DMS153 (cell line): ENCODE measurements at regions not wholly inside any gene's neighbourhood (a gene's known extent, or its start where the extent isn't known, plus 50 kb on each side); places are given as distances from the start of the nearest gene placed in this dataset.
"Not testable (repeated sequence)": the region's sequence is repeated elsewhere in the genome, so short reads cannot be mapped to it uniquely, and the experiment has no call there.

Experiments used
- DNase-seq: peaks from one replicate; lab custom pipeline; 2025; lab: John Stamatoyannopoulos, UW

DNA sequence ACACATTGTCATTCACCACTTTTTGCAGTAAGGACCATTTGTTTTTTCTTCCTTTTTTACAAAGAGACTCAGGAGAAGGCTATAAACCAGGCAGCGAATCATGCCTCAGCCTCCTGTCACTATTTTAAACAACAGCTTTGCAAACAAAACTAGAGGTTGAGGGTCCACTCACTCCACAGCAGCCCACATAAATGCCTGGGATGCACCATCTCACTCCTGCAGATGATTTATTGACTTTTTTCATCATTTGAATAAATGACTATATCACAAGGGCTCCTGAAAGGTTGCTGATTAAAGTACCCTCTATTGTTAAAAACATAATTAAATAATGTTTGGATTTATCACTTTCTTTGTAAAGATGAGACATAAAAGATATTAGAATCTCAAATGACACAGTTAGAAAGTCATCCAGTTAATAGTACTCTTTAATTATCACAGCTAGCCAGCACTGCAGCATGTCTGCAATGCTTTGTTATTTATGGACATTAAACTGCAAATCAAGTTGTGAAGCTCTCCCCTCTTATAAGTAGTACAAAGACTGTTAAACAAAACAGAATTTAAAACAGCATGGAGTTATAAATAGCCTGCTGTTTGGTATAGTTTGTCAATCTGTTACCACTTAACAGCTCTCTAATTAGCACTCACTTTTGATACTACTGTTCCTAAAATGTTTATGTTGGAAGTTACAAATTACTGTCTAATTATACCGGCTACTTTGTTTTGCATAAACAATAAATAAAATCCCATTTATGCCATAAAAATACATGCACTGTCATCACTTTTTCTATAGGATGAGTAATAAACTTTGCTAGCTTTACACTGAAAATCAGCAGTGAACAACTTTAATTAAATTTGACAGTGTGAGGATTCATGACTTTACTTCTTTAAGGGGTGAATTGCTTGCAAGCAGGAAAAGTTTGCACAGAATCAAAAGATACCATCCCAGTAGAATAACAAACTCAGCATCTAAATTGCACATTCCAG is 853.2 kb downstream of the UQCRFS1 start:
- no peak for DNase-seq

- DNase-seq, result peak; percentile 17
Observed at GRCh38 chr19:28358633-28359032, 854.3 kb downstream of the UQCRFS1 start.

DNA sequence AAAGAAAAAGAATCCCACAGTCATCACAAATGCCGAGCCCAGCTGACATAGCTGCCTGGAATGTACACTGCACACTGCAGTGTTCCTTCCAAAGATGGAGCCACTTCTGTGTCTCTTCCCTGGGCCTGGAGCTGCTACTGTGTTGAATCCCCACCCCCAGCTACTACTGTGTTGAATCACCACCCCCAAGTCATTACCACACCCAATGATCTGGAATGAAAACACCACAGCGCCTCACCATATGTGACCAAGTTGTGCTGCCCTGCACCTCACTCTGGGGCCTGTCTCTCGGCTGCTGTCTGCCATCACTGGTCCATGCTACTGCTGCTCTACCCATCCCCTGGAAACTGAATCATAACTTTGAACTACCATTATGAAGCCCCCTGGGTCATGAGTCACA is 861.2 kb downstream of the UQCRFS1 start:
- DNase-seq, result no peak

DNA sequence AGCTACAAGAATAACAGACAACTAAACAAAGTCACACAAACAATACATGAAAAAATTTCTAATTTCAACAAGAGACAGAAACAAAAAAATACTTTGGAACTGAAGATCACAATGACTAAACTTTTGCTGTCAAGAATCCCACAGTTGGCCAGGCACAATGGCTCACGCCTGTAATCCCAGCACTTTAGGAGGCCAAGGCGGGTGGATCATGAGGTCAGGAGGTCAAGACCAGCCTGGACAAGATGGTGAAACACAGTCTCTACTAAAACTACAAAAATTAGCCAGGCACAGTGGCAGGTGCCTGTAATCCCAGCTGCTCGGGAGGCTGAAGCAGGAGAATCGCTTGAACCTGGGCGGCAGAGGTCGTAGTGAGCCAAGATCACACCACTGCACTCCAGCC is 861.6 kb downstream of the UQCRFS1 start:
- DNase-seq, result not testable (repeated sequence)

DNA sequence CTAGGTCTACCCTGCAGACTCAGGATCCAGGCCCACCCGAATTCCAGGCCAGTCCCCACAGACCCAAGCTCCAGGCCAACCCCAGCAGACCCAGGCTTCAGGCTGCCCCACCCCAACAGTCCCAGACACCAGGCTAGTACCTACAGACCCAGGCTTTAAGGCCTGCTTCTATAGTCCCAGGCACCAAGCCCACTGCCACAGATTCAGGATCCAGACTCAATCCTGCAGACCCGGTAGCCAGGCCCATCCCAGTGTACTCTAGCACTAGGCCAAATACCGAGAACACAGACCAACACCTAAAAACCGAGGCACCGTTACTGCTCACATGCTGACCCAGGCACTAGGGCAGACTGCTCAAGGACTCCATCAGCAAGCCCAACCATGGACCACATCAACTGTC is 862.3 kb downstream of the UQCRFS1 start:
- DNase-seq, result no peak

GRCh38 chr19:28350037-28350436 is 862.9 kb downstream of the UQCRFS1 start:
- no peak for DNase-seq

DNA sequence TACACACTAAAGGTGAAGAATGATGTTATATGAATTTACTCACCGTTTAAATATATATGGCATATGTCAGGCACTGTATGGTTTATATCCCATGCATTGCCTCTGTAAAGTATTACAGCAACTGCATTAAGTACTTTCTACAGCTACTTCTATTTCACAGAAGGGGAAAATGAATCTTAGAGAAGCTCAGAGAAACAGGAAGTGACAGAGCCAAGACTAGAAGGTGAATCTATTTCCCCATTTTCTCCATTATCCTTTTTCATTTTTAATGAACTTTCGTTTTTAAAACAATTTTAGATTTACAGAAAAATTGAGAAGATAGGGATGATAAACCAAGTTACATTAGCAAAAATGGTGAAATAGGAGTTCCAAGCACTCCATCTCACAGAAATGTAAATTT is 863.3 kb downstream of the UQCRFS1 start:
- no peak for DNase-seq

GRCh38 chr19:28345811-28346210 is 867.1 kb downstream of the UQCRFS1 start:
- no peak for DNase-seq

- DNase-seq, result no peak
Observed at GRCh38 chr19:28341810-28342350, 871.1 kb downstream of the UQCRFS1 start.

DNA sequence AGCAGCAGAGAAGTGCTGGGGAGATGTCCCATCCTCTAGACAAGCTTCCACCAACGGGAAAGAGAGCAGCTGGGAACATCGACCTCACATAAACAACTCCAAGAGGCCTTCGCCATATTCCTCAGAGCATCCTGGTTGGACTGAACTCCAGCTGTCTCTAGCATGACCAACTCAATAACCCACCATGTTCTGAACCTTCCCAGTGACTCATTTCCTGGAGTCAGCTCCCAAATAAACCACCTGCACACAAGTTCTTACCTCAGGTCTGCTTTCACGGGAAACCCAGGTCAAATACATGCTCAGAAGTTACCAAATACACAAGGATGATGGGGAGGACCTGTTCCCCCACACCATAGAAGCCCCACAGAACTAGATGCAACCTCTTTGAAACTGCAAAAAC is 878.5 kb downstream of the UQCRFS1 start:
- DNase-seq, result no peak

GRCh38 chr19:28333909-28334308 is 879.0 kb downstream of the UQCRFS1 start:
- DNase-seq, result no peak

- DNase-seq, result no peak
Observed at GRCh38 chr19:28332886-28333285, 880.1 kb downstream of the UQCRFS1 start.

DNA sequence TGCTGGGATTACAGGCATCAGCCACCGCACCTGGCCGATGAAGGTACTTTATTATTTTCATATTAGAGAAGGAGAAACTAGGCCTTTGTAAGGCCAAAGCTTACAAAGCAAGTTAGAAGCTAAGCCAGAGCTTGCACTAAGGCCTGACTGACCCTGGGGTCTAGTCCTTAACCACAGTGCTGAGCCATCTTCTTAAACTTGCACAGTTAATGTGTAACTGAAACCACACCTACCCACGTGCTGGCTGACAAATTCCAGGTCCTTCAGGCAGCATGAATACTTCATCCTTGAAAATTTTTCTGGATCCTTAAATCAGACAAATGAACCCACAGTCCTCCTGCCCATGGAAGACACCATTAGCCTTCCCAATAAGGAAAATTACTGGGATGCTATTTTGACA is 880.6 kb downstream of the UQCRFS1 start:
- DNase-seq, result no peak

DNA sequence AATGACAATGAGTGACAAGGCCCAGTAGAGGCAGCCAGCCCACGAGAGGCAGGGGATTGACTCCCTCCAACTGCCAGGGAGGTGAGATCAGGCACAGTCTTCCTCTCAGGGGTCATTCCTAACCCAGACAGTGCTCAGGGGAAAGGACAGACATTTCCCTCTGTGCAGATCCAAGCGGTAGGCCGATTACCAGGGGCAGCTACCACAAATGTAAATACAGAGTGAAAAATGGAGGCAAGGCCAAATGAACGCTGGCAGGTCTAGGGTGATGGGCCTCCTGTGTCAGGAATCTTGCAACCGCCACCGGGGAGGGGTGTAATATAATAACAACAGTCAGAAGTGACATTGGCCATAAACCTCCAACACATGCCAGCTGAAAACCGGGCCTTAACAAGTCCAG is 881.4 kb downstream of the UQCRFS1 start:
- DNase-seq, result no peak

GRCh38 chr19:28330831-28331230 is 882.1 kb downstream of the UQCRFS1 start:
- DNase-seq, result no peak

- DNase-seq, result no peak
Observed at GRCh38 chr19:28329429-28329828, 883.5 kb downstream of the UQCRFS1 start.

DNA sequence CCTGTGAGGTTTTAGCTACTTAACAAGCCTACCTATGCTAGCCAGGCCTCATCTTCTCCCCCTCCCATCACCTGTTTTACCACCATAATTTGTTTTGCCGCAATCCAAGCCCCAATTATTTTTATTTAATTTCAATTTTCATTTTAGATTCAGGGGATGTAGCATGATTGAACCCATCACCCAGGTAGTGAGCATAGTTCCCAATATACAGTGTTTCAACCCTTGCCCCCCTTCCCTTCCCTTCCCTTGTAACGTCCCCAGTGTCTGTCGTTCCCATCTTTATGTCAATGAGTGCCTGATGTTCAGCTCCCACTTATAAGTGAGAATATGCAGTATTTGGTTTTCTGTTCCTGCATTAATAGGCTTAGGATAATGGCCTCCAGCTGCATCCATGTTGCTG is 885.0 kb downstream of the UQCRFS1 start:
- DNase-seq, result no peak

- DNase-seq, result no peak
Observed at GRCh38 chr19:28326746-28327145, 886.2 kb downstream of the UQCRFS1 start.

DNA sequence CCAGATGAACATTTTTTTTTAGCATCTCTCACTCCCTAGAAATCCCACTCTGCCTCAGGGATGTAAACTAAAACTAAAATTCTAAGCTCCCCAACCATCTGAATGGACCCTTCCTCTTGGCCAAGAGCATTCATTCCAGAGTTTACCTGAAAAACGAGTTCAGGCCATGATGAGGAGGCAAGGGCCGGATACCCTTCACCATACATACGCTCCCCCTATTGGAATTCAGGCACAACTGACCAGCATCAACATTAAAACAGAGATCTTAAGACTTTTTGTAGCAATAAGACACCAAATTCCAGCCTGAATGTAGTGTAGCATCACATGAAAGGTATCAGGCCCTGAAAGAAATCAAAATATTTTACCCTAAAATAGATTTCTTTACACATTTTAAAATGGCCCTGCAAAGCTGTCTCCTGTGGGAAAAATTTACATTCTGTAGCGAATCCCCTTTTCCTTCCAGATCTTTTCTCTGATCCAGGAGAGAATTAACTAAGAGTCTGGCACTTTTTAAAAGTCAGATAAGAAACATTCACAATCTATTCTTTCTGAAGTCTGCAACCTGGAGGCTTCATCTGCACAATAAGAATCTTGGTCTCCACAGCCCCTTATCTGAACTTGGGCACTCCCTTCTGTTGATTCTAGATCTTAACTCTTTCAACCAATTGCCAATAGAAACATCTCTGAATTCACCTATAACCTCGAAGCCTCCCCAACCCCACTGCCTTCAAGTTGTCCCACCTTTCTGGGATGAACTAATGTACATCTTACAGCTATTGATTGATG is 888.5 kb downstream of the UQCRFS1 start:
- no peak for DNase-seq

- DNase-seq, result no peak
Observed at GRCh38 chr19:28322945-28323344, 890.0 kb downstream of the UQCRFS1 start.

- DNase-seq, result no peak
Observed at GRCh38 chr19:28322491-28322890, 890.5 kb downstream of the UQCRFS1 start.

DNA sequence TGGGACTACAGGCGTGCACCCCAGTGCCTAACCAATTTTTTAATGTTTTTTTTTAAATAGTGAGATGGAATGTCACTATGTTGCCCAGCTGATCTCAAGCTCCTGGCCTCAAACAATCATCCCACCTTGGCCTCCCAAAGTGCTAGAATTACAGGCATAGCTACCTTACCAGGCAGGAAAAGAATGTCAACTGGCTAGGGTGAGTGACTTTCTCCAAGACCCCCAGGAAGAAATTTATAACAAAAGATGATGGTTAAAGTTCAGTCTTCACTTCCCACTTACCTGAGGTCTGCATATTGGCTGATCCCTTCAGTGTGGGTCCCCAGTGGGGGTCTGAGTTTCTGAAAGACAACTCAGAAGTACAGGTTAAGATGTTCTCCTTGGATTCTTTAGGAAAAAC is 893.0 kb downstream of the UQCRFS1 start:
- DNase-seq, result no peak

- no peak for DNase-seq
Observed at GRCh38 chr19:28319227-28319626, 893.7 kb downstream of the UQCRFS1 start.
